HG03097 (cell line): ENCODE measurements at regions not wholly inside any gene's neighbourhood (a gene's known extent, or its start where the extent isn't known, plus 50 kb on each side); places are given as distances from the start of the nearest gene placed in this dataset.
A peak's percentile ranks its signal among the peaks of the same experiment; 100 is the strongest.
"Not testable (repeated sequence)": the region's sequence is repeated elsewhere in the genome, so short reads cannot be mapped to it uniquely, and the experiment has no call there.

ENCODE experiments used
- ATAC-seq: cut with Tn5 transposase; IDR thresholded peaks from one replicate; pipeline ENCODE4 v1.9.1; 2021; ENCODE audit not compliant: unreplicated experiment, low FRiP score

- no peak for ATAC-seq
Measured at GRCh38 chr3:144663456-144664436, 692.1 kb downstream of the DIPK2A start.

DNA sequence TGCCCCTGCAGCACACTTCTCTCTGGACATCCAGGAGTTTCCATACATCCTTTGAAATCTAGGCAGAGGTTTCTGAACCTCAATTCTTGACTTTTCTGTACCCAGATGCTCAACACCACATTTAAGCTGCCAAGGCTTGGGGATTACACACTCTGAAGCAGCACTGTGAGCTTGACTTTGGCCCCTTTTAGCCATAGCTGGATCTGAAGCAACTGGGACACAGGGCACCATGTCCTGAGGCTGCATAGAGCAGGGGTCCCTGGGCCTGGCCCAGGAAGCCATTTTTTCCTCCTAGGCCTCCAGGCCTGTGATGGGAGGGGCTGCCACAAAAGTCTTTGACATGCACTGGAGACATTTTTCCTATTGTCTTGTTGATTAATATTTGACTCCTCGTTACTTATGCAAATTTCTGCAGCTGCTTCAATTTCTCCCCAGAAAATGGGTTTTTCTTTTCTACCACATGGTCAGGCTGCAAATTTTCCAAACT is 694.0 kb downstream of the DIPK2A start:
- ATAC-seq, result no peak

GRCh38 chr3:144670571-144670970 is 698.9 kb downstream of the DIPK2A start:
- no peak for ATAC-seq

DNA sequence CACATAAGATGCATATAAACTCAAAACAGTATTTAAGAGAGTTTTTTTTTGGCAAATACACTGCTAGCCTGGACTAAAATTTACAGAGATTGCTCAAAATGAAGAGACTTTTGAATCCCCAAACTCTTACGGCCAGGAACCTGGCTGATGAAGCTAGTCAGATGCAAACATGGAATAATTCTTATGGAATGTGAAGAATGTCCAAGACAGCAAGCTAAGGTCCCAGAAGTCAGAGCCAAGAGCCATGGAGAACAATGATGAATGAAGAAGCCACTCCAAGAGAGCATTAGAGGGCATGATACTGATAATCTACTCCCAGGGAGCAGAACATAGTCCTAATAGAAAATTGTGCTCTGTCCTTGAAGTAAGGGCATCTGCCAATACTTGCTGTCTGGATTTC is 705.5 kb downstream of the DIPK2A start:
- no peak for ATAC-seq

- no peak for ATAC-seq
Measured at GRCh38 chr3:144683065-144683464, 711.4 kb downstream of the DIPK2A start.

- no peak for ATAC-seq
Measured at GRCh38 chr3:144687862-144688261, 716.2 kb downstream of the DIPK2A start.

GRCh38 chr3:144692488-144692887 is 720.9 kb downstream of the DIPK2A start:
- ATAC-seq, result no peak

GRCh38 chr3:144708437-144708836 is 736.8 kb downstream of the DIPK2A start:
- ATAC-seq, result no peak

DNA sequence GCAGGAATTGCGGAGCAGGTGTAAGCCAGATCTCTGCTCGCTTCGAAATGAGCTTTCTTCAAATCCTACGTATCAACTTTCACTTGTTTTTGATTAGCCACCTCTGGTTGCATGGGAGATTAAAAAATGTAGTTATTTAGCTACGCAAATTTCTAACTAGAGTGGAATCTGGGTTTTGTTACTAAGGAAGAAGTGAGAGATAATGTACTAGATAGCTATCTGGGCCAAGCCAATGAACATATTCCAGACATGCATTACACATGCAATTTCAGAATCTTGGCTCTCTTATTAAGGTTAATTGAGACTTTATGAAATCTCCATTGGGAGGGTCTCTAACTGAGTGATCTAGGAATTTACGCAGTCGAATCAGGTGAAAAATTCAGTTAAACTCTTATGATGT is 765.7 kb downstream of the DIPK2A start:
- no peak for ATAC-seq

DNA sequence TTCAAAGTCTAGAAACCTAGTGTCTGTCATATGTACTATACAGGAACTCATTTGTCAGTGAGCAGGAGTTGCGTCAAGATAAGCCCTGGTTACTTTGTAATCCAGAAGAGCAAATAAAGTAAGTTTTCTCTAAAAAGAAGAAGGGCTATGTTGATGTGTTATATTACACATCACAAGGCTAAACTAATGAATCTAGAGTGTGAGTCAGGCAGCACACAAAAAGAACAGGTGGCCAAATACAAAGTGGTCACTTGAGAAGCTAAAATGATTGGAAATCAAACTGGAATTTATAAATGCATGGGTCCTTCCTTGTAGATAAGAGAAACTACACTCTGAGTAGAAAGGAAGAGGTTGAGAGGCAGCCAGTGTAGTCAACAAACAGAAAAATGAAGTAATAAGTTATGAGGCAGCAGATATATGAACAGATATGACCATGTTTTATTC is 771.6 kb downstream of the DIPK2A start:
- ATAC-seq, result no peak

- ATAC-seq, result no peak
Measured at GRCh38 chr3:144744473-144744872, 772.9 kb downstream of the DIPK2A start.

DNA sequence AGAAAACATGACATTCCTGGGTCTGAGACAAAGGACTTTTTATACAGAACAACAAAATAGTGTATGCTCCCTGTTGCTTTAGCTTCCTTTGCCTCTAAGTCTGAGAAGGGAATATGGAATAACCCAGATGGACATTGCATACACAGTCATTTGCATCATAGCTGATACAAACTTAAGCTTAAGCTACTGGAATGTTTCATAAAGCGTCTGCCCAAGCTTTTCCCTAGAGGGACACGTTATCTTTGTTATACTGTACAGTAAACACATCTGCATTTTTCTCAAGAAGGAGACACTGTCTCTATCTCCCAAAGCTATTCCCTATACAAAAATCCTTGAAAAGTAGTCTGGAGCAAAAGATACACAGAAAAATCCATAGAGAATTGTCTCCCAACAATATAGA is 775.0 kb downstream of the DIPK2A start:
- no peak for ATAC-seq

DNA sequence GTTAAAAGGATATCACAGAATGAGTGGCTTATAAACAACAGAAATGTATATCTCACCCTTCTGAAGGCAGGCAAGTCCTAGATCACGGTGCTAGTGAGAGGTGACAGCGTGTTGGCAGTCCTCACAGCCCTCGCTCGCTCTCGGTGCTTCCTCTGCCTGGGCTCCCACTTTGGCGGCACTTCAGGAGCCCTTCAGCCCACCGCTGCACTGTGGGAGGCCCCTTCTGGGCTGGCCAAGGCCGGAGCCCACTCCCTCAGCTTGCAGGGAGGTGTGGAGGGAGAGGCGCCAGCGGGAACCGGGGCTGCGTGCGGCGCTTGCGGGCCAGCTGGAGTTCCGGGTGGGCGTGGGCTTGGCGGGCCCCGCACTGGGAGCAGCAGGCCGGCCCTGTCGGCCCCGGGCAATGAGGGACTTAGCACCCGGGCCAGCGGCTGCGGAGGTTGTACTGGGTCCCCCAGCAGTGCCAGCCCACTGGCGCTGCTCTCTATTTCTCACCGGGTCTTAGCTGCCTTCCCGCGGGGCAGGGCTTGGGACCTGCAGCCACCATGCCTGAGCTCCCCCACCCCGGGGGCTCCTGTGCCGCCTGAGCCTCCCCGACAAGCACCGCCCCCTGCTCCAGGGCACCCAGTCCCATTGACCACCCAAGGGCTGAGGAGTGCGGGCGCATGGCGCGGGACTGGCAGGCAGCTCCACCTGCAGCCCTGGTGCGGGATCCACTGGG is 778.1 kb downstream of the DIPK2A start:
- ATAC-seq, result not testable (repeated sequence)

- no peak for ATAC-seq
Measured at GRCh38 chr3:144754076-144754783, 782.6 kb downstream of the DIPK2A start.

DNA sequence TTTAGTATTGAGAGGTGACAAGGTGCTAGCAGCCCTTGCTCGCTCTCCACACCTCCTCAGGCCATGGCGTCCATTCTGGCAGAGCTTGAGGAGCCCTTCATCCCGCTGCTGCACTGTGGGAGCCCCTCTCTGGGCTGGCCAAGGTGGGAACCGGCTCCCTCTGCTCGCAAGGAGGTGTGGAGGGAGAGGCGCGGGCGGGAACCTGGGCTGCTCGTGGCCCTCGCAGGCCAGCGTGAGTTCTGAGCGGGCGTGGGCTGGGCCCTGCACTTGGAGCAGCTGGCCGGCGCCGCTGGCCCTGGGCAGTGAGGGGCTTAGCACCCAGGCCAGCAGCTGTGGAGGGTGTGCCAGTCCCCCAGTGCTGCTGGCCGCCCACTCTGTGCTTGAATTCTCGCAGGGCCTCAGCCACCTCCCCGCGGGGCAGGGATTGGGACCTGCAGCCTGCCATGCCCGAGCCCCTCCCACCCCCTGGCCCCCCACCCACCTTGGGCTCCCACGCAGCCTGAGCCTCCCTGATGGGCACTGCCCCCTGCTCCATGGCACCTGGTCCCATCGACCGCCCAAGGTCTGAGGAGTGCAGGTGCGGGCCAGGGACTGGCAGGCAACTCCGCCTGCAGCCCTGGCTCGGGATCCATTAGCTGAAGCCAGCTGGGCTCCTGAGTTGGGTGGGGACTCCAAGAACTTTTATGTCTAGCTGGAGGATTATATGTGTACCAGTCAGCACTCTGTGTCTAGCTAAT is 785.2 kb downstream of the DIPK2A start:
- no peak for ATAC-seq

GRCh38 chr3:144760831-144761230 is 789.2 kb downstream of the DIPK2A start:
- ATAC-seq, result no peak

- no peak for ATAC-seq
Measured at GRCh38 chr3:144762091-144762490, 790.5 kb downstream of the DIPK2A start.

- peak; percentile 80 for ATAC-seq
Measured at GRCh38 chr3:144763878-144764454, 792.3 kb downstream of the DIPK2A start.

DNA sequence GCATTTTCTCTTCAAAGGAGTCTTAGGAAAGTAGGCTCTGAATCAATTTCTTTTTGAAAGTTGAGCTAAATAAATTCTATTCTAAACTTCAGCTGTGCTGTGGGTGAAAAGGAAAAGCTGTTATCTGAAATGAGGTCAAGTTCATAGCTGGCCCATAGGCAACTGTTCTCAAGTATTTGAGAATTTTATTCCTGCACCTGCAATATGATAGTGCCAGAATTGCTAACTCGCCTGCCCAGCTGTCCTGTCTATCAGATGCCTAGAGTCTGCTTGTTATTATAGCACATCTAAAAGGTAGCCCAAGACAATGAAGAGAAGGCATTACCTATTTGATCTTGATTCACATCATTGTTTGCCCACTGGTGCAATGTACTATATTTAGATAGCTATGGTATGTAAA is 798.7 kb downstream of the DIPK2A start:
- ATAC-seq, result no peak

DNA sequence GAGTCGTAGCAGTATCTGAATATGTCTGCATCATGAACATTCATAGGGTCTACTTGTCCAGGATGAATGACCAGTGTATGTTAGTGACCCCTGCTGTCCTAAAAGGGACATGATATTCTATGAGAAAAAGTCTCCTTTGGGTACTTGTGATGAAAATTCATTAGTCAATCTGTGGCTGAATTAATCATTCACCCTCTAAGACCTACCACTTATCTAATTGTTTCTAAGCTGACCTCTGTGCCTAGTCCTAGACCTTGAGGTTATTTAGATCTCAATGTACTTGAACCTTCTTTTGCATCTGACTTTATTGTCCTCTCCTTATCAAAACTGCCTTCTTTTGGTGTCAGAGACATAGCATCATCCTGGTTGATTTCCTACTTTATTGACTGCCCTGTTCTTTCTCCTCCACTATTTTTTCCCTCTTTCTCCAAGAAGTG is 799.3 kb downstream of the DIPK2A start:
- ATAC-seq, result no peak
